GM12878 (cell line): ENCODE measurements at regions not wholly inside any gene's neighbourhood (a gene's known extent, or its start where the extent isn't known, plus 50 kb on each side); places are given as distances from the start of the nearest gene placed in this dataset.

Source experiments
- ATAC-seq: fragments of 200-7000 bp; cut with Tn5 transposase; 3 replicates; pipeline ENCODE4 v1.9.1; 2020; ENCODE audit warnings: mild to moderate bottlenecking, moderate library complexity
- BruUV-seq: library from RNA; stranded (reverse); fragments of 400-500 nt; replicated peaks from 2 replicates; lab custom pipeline; 2021; lab: Mats Ljungman, UMichigan
- CTCF ChIA-PET: fragments of 300-600 bp; sonication (Branson Sonifier 250); formaldehyde crosslinking; extraction: SDS; loops from one replicate; lab custom pipeline; 2021; ENCODE audit warnings: inconsistent platforms; lab: Yijun Ruan, JAX
- POLR2A ChIA-PET: fragments of 350-600 bp; formaldehyde crosslinking; extraction: SDS; loops from one replicate; lab custom pipeline; 2021; ENCODE audit warnings: inconsistent platforms; lab: Charles Lee
- RAD21 ChIA-PET: fragments of 300-600 bp; sonication (Branson Sonifier 250); formaldehyde crosslinking; loops from one replicate; lab custom pipeline; 2023; ENCODE audit warnings: antibody characterized with exemption; ENCODE audit not compliant: unreplicated experiment; lab: Charles Lee
- SMC1A ChIA-PET: fragments of 300-600 bp; sonication (Branson Sonifier 250); formaldehyde crosslinking; loops from one replicate; lab custom pipeline; 2023; ENCODE audit not compliant: unreplicated experiment, uncharacterized antibody; lab: Charles Lee
- DNase-seq: peaks from one replicate; pipeline ENCODE4 v3.0.0-alpha.2; 2011; ENCODE audit warnings: low read depth, low spot score
- FAIRE-seq: peaks from 3 replicates; lab custom pipeline; 2011; peaks lifted over from hg19 to GRCh38; lab: Jason Lieb, UNC
- H2AFZ ChIP-seq: 2 replicates; pipeline ENCODE4 v1.6.0; 2011; ENCODE audit warnings: low read depth, low read length, control low read depth; ENCODE audit not compliant: control insufficient read depth
- H3K27ac ChIP-seq: 2 replicates; pipeline ENCODE4 v1.5.1; 2011; ENCODE audit warnings: control low read depth; ENCODE audit not compliant: control insufficient read depth, insufficient read depth
- H3K27me3 ChIP-seq, 2 experiments: replicated peaks in 1 of 2; 2 replicates each; pipeline versions ENCODE4 v1.6.0 to v1.6.1; 2011; ENCODE audit warnings: low read length in 1 of 2; ENCODE audit not compliant: control insufficient read depth in 2 of 2, insufficient read depth in 2 of 2
- H3K36me3 ChIP-seq, 2 experiments: 2 replicates each; pipeline ENCODE4 v1.5.1; 2011; ENCODE audit warnings: low read length in 1 of 2; ENCODE audit not compliant: control insufficient read depth in 2 of 2, insufficient read depth in 2 of 2
- H3K4me1 ChIP-seq: 2 replicates; pipeline ENCODE4 v1.6.1; 2011; ENCODE audit warnings: mild to moderate bottlenecking, low read length, moderate library complexity, mixed read lengths; ENCODE audit not compliant: control insufficient read depth, insufficient read depth
- H3K4me2 ChIP-seq: 2 replicates; pipeline ENCODE4 v1.6.0; 2011; ENCODE audit warnings: control low read depth; ENCODE audit not compliant: control insufficient read depth, insufficient read depth
- H3K4me3 ChIP-seq: fragments of 200-600 bp; sonication (generic); 2 replicates; pipeline ENCODE4 v1.5.1; 2016
- H3K79me2 ChIP-seq: 2 replicates; pipeline ENCODE4 v1.6.0; 2011; ENCODE audit warnings: low read length; ENCODE audit not compliant: control insufficient read depth, insufficient read depth
- H3K9ac ChIP-seq: 2 replicates; pipeline ENCODE4 v1.8.0; 2011; ENCODE audit warnings: low read length, control low read depth, mixed read lengths; ENCODE audit not compliant: control insufficient read depth, insufficient read depth
- H3K9me3 ChIP-seq: replicated peaks from 3 replicates; pipeline ENCODE4 v1.5.1; 2011; ENCODE audit warnings: mild to moderate bottlenecking, low read length; ENCODE audit not compliant: control insufficient read depth, insufficient read depth
- H4K20me1 ChIP-seq: 2 replicates; pipeline ENCODE4 v1.6.0; 2011; ENCODE audit not compliant: control insufficient read depth, insufficient read depth
- CBX5 ChIP-seq: sonication (generic); IDR thresholded peaks from 2 replicates; pipeline ENCODE4 v1.6.1; 2016; ENCODE audit warnings: low read depth, moderate library complexity, mild to moderate bottlenecking, inconsistent platforms
- CEBPB ChIP-seq, 2 experiments: fragments of 150-350 bp in 1 of 2; IDR thresholded peaks; 2 replicates each; pipeline ENCODE4 v1.6.1; 2012 to 2014; ENCODE audit warnings: low read depth in 2 of 2, low read length in 2 of 2, borderline replicate concordance in 1 of 2, inconsistent platforms in 1 of 2
- EED ChIP-seq: sonication (generic); IDR thresholded peaks from 2 replicates; pipeline ENCODE4 v1.6.1; 2016; ENCODE audit warnings: antibody characterized with exemption, low read depth
- EGR1 ChIP-seq, 2 experiments: IDR thresholded peaks; 1 replicate in 1 of 2; 2 replicates in 1 of 2; pipeline ENCODE4 v1.6.1; 2011 to 2012; ENCODE audit warnings: low read depth in 2 of 2, low read length in 2 of 2, borderline replicate concordance in 1 of 2, mild to moderate bottlenecking in 1 of 2, moderate library complexity in 1 of 2
- FOXK2 ChIP-seq: fragments of 450-650 bp; IDR thresholded peaks from 2 replicates; pipeline ENCODE4 v1.6.1; 2017; ENCODE audit warnings: mild to moderate bottlenecking, moderate library complexity
- GABPA ChIP-seq: IDR thresholded peaks from 2 replicates; pipeline ENCODE4 v1.6.1; 2014; ENCODE audit warnings: antibody characterized with exemption, low read depth, mild to moderate bottlenecking, inconsistent platforms
- PAX8 ChIP-seq: fragments of 450-650 bp; IDR thresholded peaks from 2 replicates; pipeline ENCODE4 v1.6.1; 2017; ENCODE audit warnings: mild to moderate bottlenecking, moderate library complexity
- POLR2AphosphoS5 ChIP-seq: IDR thresholded peaks from 2 replicates; pipeline ENCODE4 v1.6.1; 2011; ENCODE audit warnings: mild to moderate bottlenecking, low read length, inconsistent platforms
- POU2F2 ChIP-seq: IDR thresholded peaks from 3 replicates; pipeline ENCODE4 v1.6.1; 2011; ENCODE audit warnings: low read depth, mild to moderate bottlenecking, low read length, borderline replicate concordance
- SMAD1 ChIP-seq: fragments of 450-650 bp; IDR thresholded peaks from 2 replicates; pipeline ENCODE4 v1.6.1; 2018; ENCODE audit warnings: mild to moderate bottlenecking, low read depth; ENCODE audit not compliant: partially characterized antibody
- SRF ChIP-seq, 2 experiments: IDR thresholded peaks; 2 replicates each; pipeline ENCODE4 v1.6.1; 2011; ENCODE audit warnings: low read depth in 2 of 2, low read length in 2 of 2, mild to moderate bottlenecking in 1 of 2, moderate library complexity in 1 of 2
- STAT1 ChIP-seq: fragments of 450-650 bp; conservative IDR thresholded peaks from 2 replicates; pipeline ENCODE4 v1.6.1; 2014; ENCODE audit warnings: antibody characterized with exemption, mild to moderate bottlenecking
- WGBS: methylation state at CpG from one replicate; pipeline ENCODE4 v1.1.6; 2016; ENCODE audit warnings: low lambda C conversion rate; ENCODE audit not compliant: insufficient replicate concordance, insufficient coverage; ENCODE audit errors: missing lambda C conversion rate; 5-methylcytosine and 5-hydroxymethylcytosine counted together
- in situ Hi-C: fragments of 300-500 bp; cut with MboI; formaldehyde crosslinking; loops from 9 replicates; pipeline ENCODE4 v1.14.3; 2018; ENCODE audit warnings: mixed read lengths
- intact Hi-C: fragments of 100-400 bp; cut with micrococcal nuclease; formaldehyde crosslinking; loops from one replicate; pipeline ENCODE4 v1.14.2; 2022; ENCODE audit not compliant: unreplicated experiment
- TF ChIP-seq, protein P1 (sequence below): fragments of 450-650 bp; formaldehyde crosslinking; IDR thresholded peaks from 2 replicates; pipeline ENCODE4 v1.4.0; 2020; ENCODE audit warnings: mild to moderate bottlenecking, moderate library complexity
- TF ChIP-seq, protein P2 (sequence below): fragments of 450-650 bp; IDR thresholded peaks from 2 replicates; pipeline ENCODE4 v1.6.1; 2014; ENCODE audit warnings: mild to moderate bottlenecking
- TF ChIP-seq, protein P3 (sequence below), 3 experiments: IDR thresholded peaks in 2 of 3; conservative IDR thresholded peaks in 1 of 3; 2 replicates each; pipeline ENCODE4 v1.5.1; 2011; ENCODE audit warnings: low read depth in 3 of 3, low read length in 3 of 3, mild to moderate bottlenecking in 3 of 3, control low read depth in 2 of 3, moderate library complexity in 2 of 3, inconsistent platforms in 1 of 3, mixed read lengths in 1 of 3; ENCODE audit not compliant: control insufficient read depth in 2 of 3, insufficient read depth in 1 of 3; ENCODE audit errors: extremely low read depth in 1 of 3
- TF ChIP-seq, protein P4 (sequence below): fragments of 450-650 bp; IDR thresholded peaks from 2 replicates; pipeline ENCODE4 v1.6.1; 2017; ENCODE audit warnings: borderline replicate concordance

DNA sequence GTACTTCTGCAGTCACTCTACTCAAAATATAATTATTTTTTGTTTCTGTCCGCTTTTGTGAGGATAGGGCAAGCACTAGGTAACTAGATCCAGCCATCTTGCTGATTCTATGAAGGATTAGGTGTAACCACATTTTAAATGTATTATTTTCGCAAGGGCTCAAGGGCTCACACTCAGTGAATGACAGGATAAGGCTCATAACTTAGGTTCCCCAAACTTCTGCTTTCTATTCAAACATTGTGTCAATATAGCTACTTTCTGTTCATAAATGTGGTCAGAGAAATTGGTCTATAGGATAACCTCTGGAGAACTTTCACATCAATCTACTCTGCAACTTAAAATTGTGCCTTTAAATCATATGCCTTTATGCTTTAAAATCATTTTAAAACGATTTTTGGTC, 1141.2 kb downstream of the SORCS1 start:
- Histone ChIP-seq H3K4me3 (no peak overlapping the region), H3K4me1 (no peaks in the 10 kb centered on the region), H3K9me3 (no peaks in the 10 kb centered on the region), H3K79me2 (no peaks in the 10 kb centered on the region), H2AFZ (no peak overlapping the region), H3K9ac (no peak overlapping the region), H3K36me3 (no peaks in the 10 kb centered on the region), H4K20me1 (no peaks in the 10 kb centered on the region), H3K4me2 (no peak overlapping the region), H3K27ac (no peak overlapping the region), H3K27me3 (no peaks in the 10 kb centered on the region)
- FAIRE-seq (no peak), DNase-seq (no peak), ATAC-seq (no peak)
- RAD21 ChIA-PET = no interaction called here
- POLR2A ChIA-PET = no interaction called here
- BruUV-seq = no TSS peak
- TF ChIP-seq CEBPB (IDR thresholded peaks at IDR 0.05; ENCODE audit: borderline replicate concordance in 1 of 2, low read depth in 2 of 2, low read length in 2 of 2) = no peak
- TF ChIP-seq GABPA = no peak
- TF ChIP-seq POU2F2 = no peak
- TF ChIP-seq, protein P1, sequence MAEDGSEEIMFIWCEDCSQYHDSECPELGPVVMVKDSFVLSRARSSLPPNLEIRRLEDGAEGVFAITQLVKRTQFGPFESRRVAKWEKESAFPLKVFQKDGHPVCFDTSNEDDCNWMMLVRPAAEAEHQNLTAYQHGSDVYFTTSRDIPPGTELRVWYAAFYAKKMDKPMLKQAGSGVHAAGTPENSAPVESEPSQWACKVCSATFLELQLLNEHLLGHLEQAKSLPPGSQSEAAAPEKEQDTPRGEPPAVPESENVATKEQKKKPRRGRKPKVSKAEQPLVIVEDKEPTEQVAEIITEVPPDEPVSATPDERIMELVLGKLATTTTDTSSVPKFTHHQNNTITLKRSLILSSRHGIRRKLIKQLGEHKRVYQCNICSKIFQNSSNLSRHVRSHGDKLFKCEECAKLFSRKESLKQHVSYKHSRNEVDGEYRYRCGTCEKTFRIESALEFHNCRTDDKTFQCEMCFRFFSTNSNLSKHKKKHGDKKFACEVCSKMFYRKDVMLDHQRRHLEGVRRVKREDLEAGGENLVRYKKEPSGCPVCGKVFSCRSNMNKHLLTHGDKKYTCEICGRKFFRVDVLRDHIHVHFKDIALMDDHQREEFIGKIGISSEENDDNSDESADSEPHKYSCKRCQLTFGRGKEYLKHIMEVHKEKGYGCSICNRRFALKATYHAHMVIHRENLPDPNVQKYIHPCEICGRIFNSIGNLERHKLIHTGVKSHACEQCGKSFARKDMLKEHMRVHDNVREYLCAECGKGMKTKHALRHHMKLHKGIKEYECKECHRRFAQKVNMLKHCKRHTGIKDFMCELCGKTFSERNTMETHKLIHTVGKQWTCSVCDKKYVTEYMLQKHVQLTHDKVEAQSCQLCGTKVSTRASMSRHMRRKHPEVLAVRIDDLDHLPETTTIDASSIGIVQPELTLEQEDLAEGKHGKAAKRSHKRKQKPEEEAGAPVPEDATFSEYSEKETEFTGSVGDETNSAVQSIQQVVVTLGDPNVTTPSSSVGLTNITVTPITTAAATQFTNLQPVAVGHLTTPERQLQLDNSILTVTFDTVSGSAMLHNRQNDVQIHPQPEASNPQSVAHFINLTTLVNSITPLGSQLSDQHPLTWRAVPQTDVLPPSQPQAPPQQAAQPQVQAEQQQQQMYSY (CRISPR knock-in tag) = no peak
- no peak for TF ChIP-seq SMAD1
- TF ChIP-seq SRF (IDR thresholded peaks at IDR 0.05; ENCODE audit: low read depth in 2 of 2, low read length in 2 of 2) = no peak
- TF ChIP-seq PAX8 = no peak
- TF ChIP-seq, protein P2, sequence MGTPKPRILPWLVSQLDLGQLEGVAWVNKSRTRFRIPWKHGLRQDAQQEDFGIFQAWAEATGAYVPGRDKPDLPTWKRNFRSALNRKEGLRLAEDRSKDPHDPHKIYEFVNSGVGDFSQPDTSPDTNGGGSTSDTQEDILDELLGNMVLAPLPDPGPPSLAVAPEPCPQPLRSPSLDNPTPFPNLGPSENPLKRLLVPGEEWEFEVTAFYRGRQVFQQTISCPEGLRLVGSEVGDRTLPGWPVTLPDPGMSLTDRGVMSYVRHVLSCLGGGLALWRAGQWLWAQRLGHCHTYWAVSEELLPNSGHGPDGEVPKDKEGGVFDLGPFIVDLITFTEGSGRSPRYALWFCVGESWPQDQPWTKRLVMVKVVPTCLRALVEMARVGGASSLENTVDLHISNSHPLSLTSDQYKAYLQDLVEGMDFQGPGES = no peak
- TF ChIP-seq, protein P3, sequence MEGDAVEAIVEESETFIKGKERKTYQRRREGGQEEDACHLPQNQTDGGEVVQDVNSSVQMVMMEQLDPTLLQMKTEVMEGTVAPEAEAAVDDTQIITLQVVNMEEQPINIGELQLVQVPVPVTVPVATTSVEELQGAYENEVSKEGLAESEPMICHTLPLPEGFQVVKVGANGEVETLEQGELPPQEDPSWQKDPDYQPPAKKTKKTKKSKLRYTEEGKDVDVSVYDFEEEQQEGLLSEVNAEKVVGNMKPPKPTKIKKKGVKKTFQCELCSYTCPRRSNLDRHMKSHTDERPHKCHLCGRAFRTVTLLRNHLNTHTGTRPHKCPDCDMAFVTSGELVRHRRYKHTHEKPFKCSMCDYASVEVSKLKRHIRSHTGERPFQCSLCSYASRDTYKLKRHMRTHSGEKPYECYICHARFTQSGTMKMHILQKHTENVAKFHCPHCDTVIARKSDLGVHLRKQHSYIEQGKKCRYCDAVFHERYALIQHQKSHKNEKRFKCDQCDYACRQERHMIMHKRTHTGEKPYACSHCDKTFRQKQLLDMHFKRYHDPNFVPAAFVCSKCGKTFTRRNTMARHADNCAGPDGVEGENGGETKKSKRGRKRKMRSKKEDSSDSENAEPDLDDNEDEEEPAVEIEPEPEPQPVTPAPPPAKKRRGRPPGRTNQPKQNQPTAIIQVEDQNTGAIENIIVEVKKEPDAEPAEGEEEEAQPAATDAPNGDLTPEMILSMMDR (IDR thresholded peaks at IDR 0.05 in 2 of 3, conservative IDR thresholded peaks at IDR 0.05 in 1 of 3; ENCODE audit: control insufficient read depth in 2 of 3, extremely low read depth in 1 of 3, insufficient read depth in 1 of 3, low read depth in 3 of 3, low read length in 3 of 3) = no peak
- no peak for TF ChIP-seq CBX5
- TF ChIP-seq POLR2AphosphoS5 = no peak
- TF ChIP-seq FOXK2 = no peak
- no peak for TF ChIP-seq EGR1 (IDR thresholded peaks at IDR 0.05; ENCODE audit: borderline replicate concordance in 1 of 2, low read depth in 2 of 2, low read length in 2 of 2)
- TF ChIP-seq EED = no peak
- TF ChIP-seq, protein P4, sequence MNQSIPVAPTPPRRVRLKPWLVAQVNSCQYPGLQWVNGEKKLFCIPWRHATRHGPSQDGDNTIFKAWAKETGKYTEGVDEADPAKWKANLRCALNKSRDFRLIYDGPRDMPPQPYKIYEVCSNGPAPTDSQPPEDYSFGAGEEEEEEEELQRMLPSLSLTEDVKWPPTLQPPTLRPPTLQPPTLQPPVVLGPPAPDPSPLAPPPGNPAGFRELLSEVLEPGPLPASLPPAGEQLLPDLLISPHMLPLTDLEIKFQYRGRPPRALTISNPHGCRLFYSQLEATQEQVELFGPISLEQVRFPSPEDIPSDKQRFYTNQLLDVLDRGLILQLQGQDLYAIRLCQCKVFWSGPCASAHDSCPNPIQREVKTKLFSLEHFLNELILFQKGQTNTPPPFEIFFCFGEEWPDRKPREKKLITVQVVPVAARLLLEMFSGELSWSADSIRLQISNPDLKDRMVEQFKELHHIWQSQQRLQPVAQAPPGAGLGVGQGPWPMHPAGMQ = no peak
- no peak for TF ChIP-seq STAT1
- SMC1A ChIA-PET = no interaction called here
- WGBS = 21% methylated on average over 3 of the region's 3 CpGs
- CTCF ChIA-PET = no interaction called here
- intact Hi-C loops = no loop called here
- in situ Hi-C loops = no loop called here
